ENCODE measurements at regions not wholly inside any gene's neighbourhood (a gene's known extent, or its start where the extent isn't known, plus 50 kb on each side); places are given as distances from the start of the nearest gene placed in this dataset.

DNA sequence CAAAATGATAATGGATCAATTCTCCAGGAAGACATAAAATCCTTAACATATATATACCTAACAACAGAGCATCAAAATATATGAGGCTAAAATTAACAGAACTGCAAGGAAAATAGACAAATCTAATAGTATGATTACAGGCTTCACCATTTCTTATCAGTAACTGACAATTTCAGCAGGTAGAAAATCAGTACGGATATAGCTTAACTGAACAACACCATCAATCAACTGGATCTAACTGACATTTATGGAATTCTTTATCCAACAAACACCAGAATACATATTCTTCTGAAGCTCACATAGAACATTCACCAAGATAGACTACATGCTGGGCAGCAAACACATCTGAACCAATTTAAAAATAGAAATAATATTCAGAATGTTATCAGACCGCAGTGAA is 121.1 kb upstream of the CDC14C start:
- no peak for DNase-seq (ENCODE audit: low read depth, low spot score)
- Histone ChIP-seq H3K4me1 (ENCODE audit: control insufficient read depth, insufficient read depth, low read length) (no peaks in the 10 kb centered on the region), H3K27ac (ENCODE audit: low read length) (no peak overlapping the region), H3K27me3 (ENCODE audit: control insufficient read depth, insufficient read depth, low read length) (no peaks in the 10 kb centered on the region), H3K36me3 (ENCODE audit: control insufficient read depth, insufficient read depth, low read length) (no peaks in the 10 kb centered on the region), H3K9me3 (ENCODE audit: control insufficient read depth, insufficient read depth, low read depth, low read length) (no peaks in the 10 kb centered on the region), H3K4me3 (ENCODE audit: low read depth in 2 of 2, low read length in 2 of 2) (no peak overlapping the region)
- POLR2A ChIA-PET, result no interaction called here
- no peak for ATAC-seq
- CTCF ChIA-PET, result no interaction called here
- no TSS peak for BruUV-seq (replicated peaks)
- intact Hi-C loops (cut with micrococcal nuclease; ENCODE audit: unreplicated experiment), result no loop called here
- in situ Hi-C loops (cut with HindIII; ENCODE audit: low pct_unique_long_range_greater_than_20kb, low sequenced_read_pairs), result no loop called here
- TF ChIP-seq TCF7L2 (IDR thresholded peaks at IDR 0.05; ENCODE audit: low read depth, low read length) (no peak), SIN3A (IDR thresholded peaks at IDR 0.05; ENCODE audit: borderline replicate concordance, insufficient read depth, low read depth, low read length) (no peak), POLR2AphosphoS5 (IDR thresholded peaks at IDR 0.05; ENCODE audit: low read depth, low read length) (no peak)
- TF ChIP-seq, protein P1, sequence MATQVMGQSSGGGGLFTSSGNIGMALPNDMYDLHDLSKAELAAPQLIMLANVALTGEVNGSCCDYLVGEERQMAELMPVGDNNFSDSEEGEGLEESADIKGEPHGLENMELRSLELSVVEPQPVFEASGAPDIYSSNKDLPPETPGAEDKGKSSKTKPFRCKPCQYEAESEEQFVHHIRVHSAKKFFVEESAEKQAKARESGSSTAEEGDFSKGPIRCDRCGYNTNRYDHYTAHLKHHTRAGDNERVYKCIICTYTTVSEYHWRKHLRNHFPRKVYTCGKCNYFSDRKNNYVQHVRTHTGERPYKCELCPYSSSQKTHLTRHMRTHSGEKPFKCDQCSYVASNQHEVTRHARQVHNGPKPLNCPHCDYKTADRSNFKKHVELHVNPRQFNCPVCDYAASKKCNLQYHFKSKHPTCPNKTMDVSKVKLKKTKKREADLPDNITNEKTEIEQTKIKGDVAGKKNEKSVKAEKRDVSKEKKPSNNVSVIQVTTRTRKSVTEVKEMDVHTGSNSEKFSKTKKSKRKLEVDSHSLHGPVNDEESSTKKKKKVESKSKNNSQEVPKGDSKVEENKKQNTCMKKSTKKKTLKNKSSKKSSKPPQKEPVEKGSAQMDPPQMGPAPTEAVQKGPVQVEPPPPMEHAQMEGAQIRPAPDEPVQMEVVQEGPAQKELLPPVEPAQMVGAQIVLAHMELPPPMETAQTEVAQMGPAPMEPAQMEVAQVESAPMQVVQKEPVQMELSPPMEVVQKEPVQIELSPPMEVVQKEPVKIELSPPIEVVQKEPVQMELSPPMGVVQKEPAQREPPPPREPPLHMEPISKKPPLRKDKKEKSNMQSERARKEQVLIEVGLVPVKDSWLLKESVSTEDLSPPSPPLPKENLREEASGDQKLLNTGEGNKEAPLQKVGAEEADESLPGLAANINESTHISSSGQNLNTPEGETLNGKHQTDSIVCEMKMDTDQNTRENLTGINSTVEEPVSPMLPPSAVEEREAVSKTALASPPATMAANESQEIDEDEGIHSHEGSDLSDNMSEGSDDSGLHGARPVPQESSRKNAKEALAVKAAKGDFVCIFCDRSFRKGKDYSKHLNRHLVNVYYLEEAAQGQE (IDR thresholded peaks at IDR 0.05; ENCODE audit: insufficient read depth in 1 of 2, low read depth in 2 of 2, low read length in 1 of 2), result no peak
- TF ChIP-seq, protein P2, sequence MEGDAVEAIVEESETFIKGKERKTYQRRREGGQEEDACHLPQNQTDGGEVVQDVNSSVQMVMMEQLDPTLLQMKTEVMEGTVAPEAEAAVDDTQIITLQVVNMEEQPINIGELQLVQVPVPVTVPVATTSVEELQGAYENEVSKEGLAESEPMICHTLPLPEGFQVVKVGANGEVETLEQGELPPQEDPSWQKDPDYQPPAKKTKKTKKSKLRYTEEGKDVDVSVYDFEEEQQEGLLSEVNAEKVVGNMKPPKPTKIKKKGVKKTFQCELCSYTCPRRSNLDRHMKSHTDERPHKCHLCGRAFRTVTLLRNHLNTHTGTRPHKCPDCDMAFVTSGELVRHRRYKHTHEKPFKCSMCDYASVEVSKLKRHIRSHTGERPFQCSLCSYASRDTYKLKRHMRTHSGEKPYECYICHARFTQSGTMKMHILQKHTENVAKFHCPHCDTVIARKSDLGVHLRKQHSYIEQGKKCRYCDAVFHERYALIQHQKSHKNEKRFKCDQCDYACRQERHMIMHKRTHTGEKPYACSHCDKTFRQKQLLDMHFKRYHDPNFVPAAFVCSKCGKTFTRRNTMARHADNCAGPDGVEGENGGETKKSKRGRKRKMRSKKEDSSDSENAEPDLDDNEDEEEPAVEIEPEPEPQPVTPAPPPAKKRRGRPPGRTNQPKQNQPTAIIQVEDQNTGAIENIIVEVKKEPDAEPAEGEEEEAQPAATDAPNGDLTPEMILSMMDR (IDR thresholded peaks at IDR 0.05), result no peak

DNA sequence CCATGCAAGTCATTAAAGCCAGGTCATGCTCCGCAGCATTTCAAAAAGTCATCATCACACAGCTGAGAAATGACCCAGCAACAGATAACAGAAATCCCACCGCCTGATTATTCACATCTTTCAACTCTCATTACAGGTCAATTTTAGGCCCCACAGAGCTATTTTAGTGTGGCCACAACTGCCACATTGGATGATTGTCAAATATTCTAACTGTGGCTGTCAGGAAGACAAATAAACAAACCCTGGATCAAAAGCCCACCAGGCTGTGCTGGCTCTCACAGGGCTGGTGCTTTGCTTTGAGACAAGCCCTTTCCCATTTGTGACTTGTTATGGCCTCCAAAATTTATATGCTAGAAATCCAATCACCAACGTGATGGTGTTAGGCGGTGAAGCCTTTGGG is 117.6 kb upstream of the CDC14C start:
- CTCF ChIA-PET, result no interaction called here
- in situ Hi-C loops (cut with HindIII; ENCODE audit: low pct_unique_long_range_greater_than_20kb, low sequenced_read_pairs), result no loop called here
- no TSS peak for BruUV-seq (replicated peaks)
- H3K36me3 ChIP-seq (ENCODE audit: control insufficient read depth, insufficient read depth, low read length), result no peaks in the 10 kb centered on the region
- H3K27me3 ChIP-seq (ENCODE audit: control insufficient read depth, insufficient read depth, low read length), result no peaks in the 10 kb centered on the region
- no peak overlapping the region for H3K27ac ChIP-seq (ENCODE audit: low read length)
- no peaks in the 10 kb centered on the region for H3K4me1 ChIP-seq (ENCODE audit: control insufficient read depth, insufficient read depth, low read length)
- intact Hi-C loops (cut with micrococcal nuclease; ENCODE audit: unreplicated experiment), result no loop called here
- H3K9me3 ChIP-seq (ENCODE audit: control insufficient read depth, insufficient read depth, low read depth, low read length), result no peaks in the 10 kb centered on the region
- H3K4me3 ChIP-seq (ENCODE audit: low read depth in 2 of 2, low read length in 2 of 2), result no peak overlapping the region
- POLR2A ChIA-PET, result no interaction called here
- DNase-seq (ENCODE audit: low read depth, low spot score) (no peak), ATAC-seq (no peak)
- TF ChIP-seq SIN3A (IDR thresholded peaks at IDR 0.05; ENCODE audit: borderline replicate concordance, insufficient read depth, low read depth, low read length) (no peak), TCF7L2 (IDR thresholded peaks at IDR 0.05; ENCODE audit: low read depth, low read length) (no peak), POLR2AphosphoS5 (IDR thresholded peaks at IDR 0.05; ENCODE audit: low read depth, low read length) (no peak)
- TF ChIP-seq, protein P1 (IDR thresholded peaks at IDR 0.05; ENCODE audit: insufficient read depth in 1 of 2, low read depth in 2 of 2, low read length in 1 of 2), result no peak
- TF ChIP-seq, protein P2 (IDR thresholded peaks at IDR 0.05), result no peak

Measured in Panc1 (cell line).